ENCODE measurements at regions not wholly inside any gene's neighbourhood (a gene's known extent, or its start where the extent isn't known, plus 50 kb on each side); places are given as distances from the start of the nearest gene placed in this dataset.

- in situ Hi-C loops (cut with MboI; ENCODE audit: low pct_ligation_motif_present in 1 of 4, low pct_unique_long_range_greater_than_20kb in 1 of 4, low sequenced_read_pairs in 3 of 4) (no loop called here), intact Hi-C loops (cut with DNase I; ENCODE audit: low total_unique reads) (no loop called here)
- Histone ChIP-seq H3K9me3 (no peaks in the 10 kb centered on the region), H3K36me3 (no peaks in the 10 kb centered on the region), H3K27me3 (no peaks in the 10 kb centered on the region), H3K4me3 (no peak overlapping the region), H3K4me1 (no peaks in the 10 kb centered on the region), H3K27ac (no peak overlapping the region)
- TF ChIP-seq CTCF (IDR thresholded peaks at IDR 0.05) = no peak
- TF ChIP-seq EP300 (IDR thresholded peaks at IDR 0.05; ENCODE audit: low read depth) = no peak
- TF ChIP-seq POLR2A (IDR thresholded peaks at IDR 0.05) = no peak
- TF ChIP-seq POLR2AphosphoS5 (IDR thresholded peaks at IDR 0.05) = no peak
- no peak for DNase-seq
- WGBS, 2 donors (ENCODE audit: low coverage in 1 of 2) = 3 to 44% methylated on average over 2 of the region's 2 CpGs
These were observed 56.9 kb downstream of the SLITRK6 start for GRCh38 chr13:85742355-85742754.

- Histone ChIP-seq H3K4me3 (no peak overlapping the region), H3K4me1 (no peaks in the 10 kb centered on the region), H3K27me3 (no peaks in the 10 kb centered on the region), H3K9me3 (no peaks in the 10 kb centered on the region), H3K36me3 (no peaks in the 10 kb centered on the region), H3K27ac (no peak overlapping the region)
- WGBS, 2 donors (ENCODE audit: low coverage in 1 of 2) = 64 to 66% methylated on average over 3 of the region's 3 CpGs
- intact Hi-C loops (cut with DNase I; ENCODE audit: low total_unique reads) = no loop called here
- in situ Hi-C loops (cut with MboI; ENCODE audit: low pct_ligation_motif_present in 1 of 4, low pct_unique_long_range_greater_than_20kb in 1 of 4, low sequenced_read_pairs in 3 of 4) = no loop called here
- DNase-seq = no peak
- TF ChIP-seq POLR2AphosphoS5 (IDR thresholded peaks at IDR 0.05) = no peak
- no peak for TF ChIP-seq CTCF (IDR thresholded peaks at IDR 0.05)
These were observed 58.2 kb downstream of the SLITRK6 start for GRCh38 chr13:85741017-85741416.

- TF ChIP-seq EP300 (IDR thresholded peaks at IDR 0.05; ENCODE audit: low read depth) (no peak), CTCF (IDR thresholded peaks at IDR 0.05) (no peak), POLR2A (IDR thresholded peaks at IDR 0.05) (no peak), POLR2AphosphoS5 (IDR thresholded peaks at IDR 0.05) (no peak)
- no peak for DNase-seq
- no peak overlapping the region for H3K4me3 ChIP-seq
- H3K36me3 ChIP-seq = no peaks in the 10 kb centered on the region
- H3K4me1 ChIP-seq = no peaks in the 10 kb centered on the region
- no peaks in the 10 kb centered on the region for H3K9me3 ChIP-seq
- H3K27ac ChIP-seq = no peak overlapping the region
- no peaks in the 10 kb centered on the region for H3K27me3 ChIP-seq
- in situ Hi-C loops (cut with MboI; ENCODE audit: low pct_ligation_motif_present in 1 of 4, low pct_unique_long_range_greater_than_20kb in 1 of 4, low sequenced_read_pairs in 3 of 4) = no loop called here
- intact Hi-C loops (cut with DNase I; ENCODE audit: low total_unique reads) = no loop called here
- 69 to 73% methylated on average over 7 to 9 of the region's 9 CpGs for WGBS, 2 donors (ENCODE audit: low coverage in 1 of 2)
These were observed 60.4 kb downstream of the SLITRK6 start for GRCh38 chr13:85738696-85739320.

- TF ChIP-seq POLR2AphosphoS5 (IDR thresholded peaks at IDR 0.05) = no peak
- WGBS, 2 donors (ENCODE audit: low coverage in 1 of 2) = 80 to 88% methylated on average over 1 of the region's 1 CpG
- in situ Hi-C loops (cut with MboI; ENCODE audit: low pct_ligation_motif_present in 1 of 4, low pct_unique_long_range_greater_than_20kb in 1 of 4, low sequenced_read_pairs in 3 of 4) = no loop called here
These were observed 61.3 kb downstream of the SLITRK6 start for GRCh38 chr13:85737952-85738351.

GRCh38 chr13:85729296-85729695, 69.9 kb downstream of the SLITRK6 start:
- Histone ChIP-seq H3K4me3 (no peak overlapping the region), H3K4me1 (peaks cover 0 to 5% (median 2%) of the 10 kb centered on the region in 4 donors), H3K36me3 (no peaks in the 10 kb centered on the region), H3K27ac (no peak overlapping the region), H3K9me3 (no peaks in the 10 kb centered on the region), H3K27me3 (no peaks in the 10 kb centered on the region)
- in situ Hi-C loops (cut with MboI; ENCODE audit: low pct_ligation_motif_present in 1 of 4, low pct_unique_long_range_greater_than_20kb in 1 of 4, low sequenced_read_pairs in 3 of 4) (no loop called here), intact Hi-C loops (cut with DNase I; ENCODE audit: low total_unique reads) (no loop called here)
- no peak for DNase-seq
- no peak for TF ChIP-seq POLR2A (IDR thresholded peaks at IDR 0.05)
- TF ChIP-seq EP300 (IDR thresholded peaks at IDR 0.05; ENCODE audit: low read depth) = no peak
- TF ChIP-seq POLR2AphosphoS5 (IDR thresholded peaks at IDR 0.05) = no peak
- no peak for TF ChIP-seq CTCF (IDR thresholded peaks at IDR 0.05)

More at GRCh38 chr13:85737952-85738351, 61.3 kb downstream of the SLITRK6 start:
- Histone ChIP-seq H3K4me1 (no peaks in the 10 kb centered on the region), H3K27me3 (no peaks in the 10 kb centered on the region), H3K9me3 (no peaks in the 10 kb centered on the region), H3K36me3 (no peaks in the 10 kb centered on the region), H3K4me3 (no peak overlapping the region), H3K27ac (no peak overlapping the region)
- intact Hi-C loops (cut with DNase I; ENCODE audit: low total_unique reads) = no loop called here
- DNase-seq = no peak
